Mesothelial cell of epicardium (in vitro differentiated cells): ENCODE measurements at regions not wholly inside any gene's neighbourhood (a gene's known extent, or its start where the extent isn't known, plus 50 kb on each side); places are given as distances from the start of the nearest gene placed in this dataset.

ENCODE experiments used
- DNase-seq, 2 experiments: peaks; one replicate each; pipeline ENCODE4 v3.0.0; 2021; ENCODE audit warnings: low spot score in 2 of 2; ENCODE audit not compliant: unreplicated experiment in 2 of 2
- H3K27ac Mint-ChIP-seq: 2 replicates; pipeline ENCODE4 v1.8.0; 2021; ENCODE audit warnings: mixed read lengths
- H3K27me3 Mint-ChIP-seq: 2 replicates; pipeline ENCODE4 v1.8.0; 2021; ENCODE audit warnings: low read depth, mixed read lengths
- H3K36me3 Mint-ChIP-seq: 2 replicates; pipeline ENCODE4 v1.8.0; 2021; ENCODE audit warnings: mixed read lengths
- H3K4me1 Mint-ChIP-seq: 2 replicates; pipeline ENCODE4 v1.8.0; 2021; ENCODE audit warnings: mixed read lengths
- H3K4me3 Mint-ChIP-seq: 2 replicates; pipeline ENCODE4 v1.8.0; 2021; ENCODE audit warnings: mild to moderate bottlenecking, moderate library complexity, mixed read lengths
- H3K9me3 Mint-ChIP-seq: 2 replicates; pipeline ENCODE4 v1.8.0; 2021; ENCODE audit warnings: mixed read lengths
- TF ChIP-seq, protein P1 (sequence below): fragments of 200-600 bp; sonication (generic); IDR thresholded peaks from one replicate; pipeline ENCODE4 v1.5.0; 2021; ENCODE audit warnings: antibody characterized with exemption; ENCODE audit not compliant: unreplicated experiment

DNA sequence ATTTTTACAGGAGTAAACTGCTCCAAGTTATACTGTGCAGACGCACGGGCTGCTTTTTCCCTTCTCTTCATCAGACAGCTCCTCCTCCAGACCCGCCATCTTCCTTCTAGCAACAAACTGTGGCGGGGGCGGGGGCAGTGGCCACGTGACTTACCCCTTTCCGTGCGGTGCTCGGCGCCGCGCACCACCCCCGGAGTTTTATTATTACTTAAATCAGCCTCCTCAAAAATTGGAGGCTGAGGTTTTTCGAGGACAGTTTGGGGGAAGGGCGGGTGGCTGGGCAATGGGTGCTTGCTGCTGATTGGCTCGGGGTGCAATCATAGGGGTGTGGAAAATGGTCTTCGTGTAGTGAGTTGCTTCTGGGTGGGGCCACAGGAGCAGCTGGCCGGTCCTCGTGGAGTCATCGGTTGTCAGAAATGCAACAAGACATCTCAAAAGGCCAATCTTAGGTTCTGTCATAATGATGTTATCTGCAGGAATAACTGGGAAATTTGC lies 77.1 kb upstream of the MFGE8 start:
- no peak for DNase-seq
- Mint-ChIP-seq H3K4me1 (peaks cover 38% of the 10 kb centered on the region), H3K9me3 (no peaks in the 10 kb centered on the region), H3K27ac (no peak overlapping the region), H3K36me3 (no peaks in the 10 kb centered on the region), H3K4me3 (no peak overlapping the region), H3K27me3 (peaks cover 6% of the 10 kb centered on the region)
- TF ChIP-seq, protein P1, sequence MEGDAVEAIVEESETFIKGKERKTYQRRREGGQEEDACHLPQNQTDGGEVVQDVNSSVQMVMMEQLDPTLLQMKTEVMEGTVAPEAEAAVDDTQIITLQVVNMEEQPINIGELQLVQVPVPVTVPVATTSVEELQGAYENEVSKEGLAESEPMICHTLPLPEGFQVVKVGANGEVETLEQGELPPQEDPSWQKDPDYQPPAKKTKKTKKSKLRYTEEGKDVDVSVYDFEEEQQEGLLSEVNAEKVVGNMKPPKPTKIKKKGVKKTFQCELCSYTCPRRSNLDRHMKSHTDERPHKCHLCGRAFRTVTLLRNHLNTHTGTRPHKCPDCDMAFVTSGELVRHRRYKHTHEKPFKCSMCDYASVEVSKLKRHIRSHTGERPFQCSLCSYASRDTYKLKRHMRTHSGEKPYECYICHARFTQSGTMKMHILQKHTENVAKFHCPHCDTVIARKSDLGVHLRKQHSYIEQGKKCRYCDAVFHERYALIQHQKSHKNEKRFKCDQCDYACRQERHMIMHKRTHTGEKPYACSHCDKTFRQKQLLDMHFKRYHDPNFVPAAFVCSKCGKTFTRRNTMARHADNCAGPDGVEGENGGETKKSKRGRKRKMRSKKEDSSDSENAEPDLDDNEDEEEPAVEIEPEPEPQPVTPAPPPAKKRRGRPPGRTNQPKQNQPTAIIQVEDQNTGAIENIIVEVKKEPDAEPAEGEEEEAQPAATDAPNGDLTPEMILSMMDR: no peak

DNA sequence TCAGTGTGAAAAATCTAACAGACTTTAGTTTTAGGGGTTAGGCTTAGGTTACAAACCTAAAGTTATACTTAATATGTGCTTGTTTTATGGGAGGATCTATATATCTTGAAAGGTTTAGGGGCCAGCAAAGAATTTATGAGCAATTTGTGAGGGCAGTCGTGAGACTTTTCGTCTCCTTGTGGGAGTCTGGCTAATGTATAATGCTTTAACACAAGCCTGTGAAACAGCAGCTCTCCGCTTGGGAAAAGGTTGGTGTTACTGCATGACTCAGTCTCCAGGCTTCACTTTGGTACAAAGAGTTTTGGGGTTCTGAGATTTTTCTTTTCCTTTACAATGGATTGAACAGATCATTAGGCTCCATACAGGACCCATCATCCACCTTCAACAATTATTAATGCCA lies 79.0 kb upstream of the MFGE8 start:
- peaks cover 36% of the 10 kb centered on the region for H3K4me1 Mint-ChIP-seq
- H3K9me3 Mint-ChIP-seq: no peaks in the 10 kb centered on the region
- peaks cover 6% of the 10 kb centered on the region for H3K27me3 Mint-ChIP-seq
- H3K27ac Mint-ChIP-seq: peak overlapping the region; percentile 76
- no peaks in the 10 kb centered on the region for H3K36me3 Mint-ChIP-seq
- no peak overlapping the region for H3K4me3 Mint-ChIP-seq
- TF ChIP-seq, protein P1: no peak
- no peak for DNase-seq

DNA sequence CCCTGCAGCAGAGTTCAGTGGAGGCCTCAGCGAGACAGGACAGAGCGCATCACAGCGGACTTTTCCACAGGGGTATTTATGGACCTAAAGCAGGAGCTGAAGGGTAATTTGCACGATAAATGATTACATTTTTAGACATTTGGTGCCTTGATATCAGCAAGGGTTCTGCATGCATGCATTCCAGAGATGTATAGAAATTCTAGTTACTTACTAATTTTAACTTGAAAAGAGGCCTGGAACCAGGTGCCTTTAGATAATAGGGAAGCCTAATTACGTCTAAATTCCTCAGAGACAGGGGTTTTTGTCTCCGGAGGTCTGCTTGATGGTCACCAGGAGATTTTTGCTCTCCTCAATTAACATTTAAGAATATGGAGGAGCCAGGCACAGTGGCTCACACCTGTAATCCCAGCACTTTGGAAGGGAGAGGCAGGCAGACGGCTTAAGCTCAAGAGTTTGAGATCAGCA lies 79.8 kb upstream of the MFGE8 start:
- DNase-seq: no peak
- H3K4me1 Mint-ChIP-seq: peaks cover 29% of the 10 kb centered on the region
- H3K27ac Mint-ChIP-seq: no peak overlapping the region
- no peak overlapping the region for H3K4me3 Mint-ChIP-seq
- TF ChIP-seq, protein P1: no peak
- no peaks in the 10 kb centered on the region for H3K36me3 Mint-ChIP-seq
- no peaks in the 10 kb centered on the region for H3K9me3 Mint-ChIP-seq
- H3K27me3 Mint-ChIP-seq: peaks cover 4% of the 10 kb centered on the region

DNA sequence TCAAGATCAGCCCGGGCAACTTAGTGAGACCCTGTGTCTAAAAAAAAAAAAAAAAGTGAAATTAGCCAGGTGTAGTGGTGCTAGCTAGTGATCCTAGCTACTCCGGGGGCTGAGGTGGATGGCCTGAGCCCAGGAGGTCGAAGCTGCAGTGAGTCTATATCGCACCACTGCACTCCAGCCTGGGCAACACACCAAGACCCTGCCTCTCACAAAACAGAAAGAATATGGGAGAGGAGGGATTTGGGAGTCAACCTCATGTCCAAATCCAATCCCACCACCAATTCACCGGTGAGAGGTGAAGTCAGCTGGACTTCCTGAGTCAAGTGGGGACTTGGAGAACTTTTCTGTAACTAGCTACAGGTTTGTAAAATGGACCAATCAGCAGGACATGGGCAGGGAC lies 80.5 kb upstream of the MFGE8 start:
- peaks cover 22% of the 10 kb centered on the region for H3K4me1 Mint-ChIP-seq
- no peak overlapping the region for H3K27ac Mint-ChIP-seq

GRCh38 chr15:88994286-88994685 lies 81.1 kb upstream of the MFGE8 start:
- Mint-ChIP-seq H3K27me3 (peaks cover 4% of the 10 kb centered on the region), H3K4me3 (no peak overlapping the region), H3K4me1 (peaks cover 17% of the 10 kb centered on the region), H3K9me3 (no peaks in the 10 kb centered on the region), H3K27ac (no peak overlapping the region), H3K36me3 (no peaks in the 10 kb centered on the region)
- TF ChIP-seq, protein P1: no peak
- DNase-seq: no peak

More for the DNA sequence above, 80.5 kb upstream of the MFGE8 start:
- Mint-ChIP-seq H3K36me3 (no peaks in the 10 kb centered on the region), H3K4me3 (no peak overlapping the region), H3K27me3 (peaks cover 4% of the 10 kb centered on the region), H3K9me3 (no peaks in the 10 kb centered on the region)
- no peak for DNase-seq
- TF ChIP-seq, protein P1: no peak

DNA sequence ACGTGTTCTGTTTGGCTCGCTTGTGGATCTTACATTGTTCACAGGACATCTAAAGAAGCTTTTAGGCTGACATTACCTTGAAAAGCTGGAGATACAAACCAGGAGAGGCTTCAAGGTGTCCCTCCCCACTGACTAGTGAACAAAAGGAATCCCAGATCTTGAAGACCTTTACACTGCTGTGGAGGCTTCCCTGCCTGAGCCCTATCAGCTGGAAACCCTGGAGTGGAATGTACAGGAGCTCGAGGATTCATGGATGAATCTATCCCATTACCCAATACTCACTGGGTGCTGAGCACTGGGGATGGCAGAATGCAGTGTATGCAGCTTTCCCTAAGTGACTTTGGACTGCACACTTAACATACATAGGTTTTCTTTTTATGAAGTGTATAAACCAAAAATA lies 82.3 kb upstream of the MFGE8 start:
- Mint-ChIP-seq H3K27ac (no peak overlapping the region), H3K9me3 (no peaks in the 10 kb centered on the region), H3K27me3 (no peaks in the 10 kb centered on the region), H3K36me3 (no peaks in the 10 kb centered on the region), H3K4me3 (no peak overlapping the region), H3K4me1 (peaks cover 11% of the 10 kb centered on the region)
- DNase-seq: no peak
- TF ChIP-seq, protein P1: no peak
